ENCODE measurements at regions not wholly inside any gene's neighbourhood (a gene's known extent, or its start where the extent isn't known, plus 50 kb on each side); places are given as distances from the start of the nearest gene placed in this dataset.

DNA sequence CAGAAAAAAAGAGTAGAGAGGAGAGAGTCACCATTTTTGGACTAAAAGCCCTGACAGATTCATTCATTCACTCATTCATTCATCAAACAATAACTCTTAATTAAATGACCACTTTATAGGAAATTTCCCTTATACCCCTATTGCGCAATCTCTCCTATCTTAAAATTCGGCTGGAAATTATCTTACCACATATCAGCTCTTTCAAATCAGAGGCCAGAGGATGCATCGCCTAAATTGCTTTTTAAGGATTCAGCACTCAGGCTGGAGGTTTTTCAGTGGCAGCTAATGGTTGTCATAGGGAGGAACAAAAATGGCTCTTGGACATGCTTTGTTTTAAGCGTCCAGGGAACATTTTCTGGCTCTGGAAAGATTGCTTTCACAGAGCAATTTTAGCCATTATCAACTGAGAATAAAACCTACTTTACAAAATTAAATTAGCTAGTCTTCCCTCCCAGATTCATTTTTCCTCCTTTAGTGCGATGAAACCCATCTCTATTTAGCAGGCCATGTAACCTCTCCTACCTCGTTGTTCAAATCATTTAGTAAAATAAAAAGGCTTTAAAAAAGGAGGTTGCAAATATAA lies 115.2 kb downstream of the OLFM4 start:
- Histone ChIP-seq H3K27ac (no peak overlapping the region), H3K79me2 (no peaks in the 10 kb centered on the region), H3K9me2 (replicated peaks; ENCODE audit: insufficient read depth) (no peaks in the 10 kb centered on the region), H2AFZ (no peak overlapping the region), H3K27me3 (no peaks in the 10 kb centered on the region), H3K9me3 (ENCODE audit: low read depth) (no peaks in the 10 kb centered on the region), H3K4me1 (ENCODE audit: insufficient read depth) (peaks cover 2% of the 10 kb centered on the region), H4K20me1 (ENCODE audit: insufficient read depth, poor library complexity, severe bottlenecking) (no peaks in the 10 kb centered on the region), H3K4me2 (no peak overlapping the region), H3K4me3 (no peak overlapping the region), H3K36me3 (replicated peaks; ENCODE audit: insufficient read depth, low read depth) (no peaks in the 10 kb centered on the region)
- WGBS (ENCODE audit: low lambda C conversion rate, missing lambda C conversion rate), result 81% methylated on average over 6 of the region's 6 CpGs
- TF ChIP-seq EZH2phosphoT487 (IDR thresholded peaks at IDR 0.05; ENCODE audit: low read depth, severe bottlenecking, unreplicated experiment), result no peak
- no peak for TF ChIP-seq EZH2 (IDR thresholded peaks at IDR 0.05; ENCODE audit: borderline replicate concordance)
- TF ChIP-seq, protein P1, sequence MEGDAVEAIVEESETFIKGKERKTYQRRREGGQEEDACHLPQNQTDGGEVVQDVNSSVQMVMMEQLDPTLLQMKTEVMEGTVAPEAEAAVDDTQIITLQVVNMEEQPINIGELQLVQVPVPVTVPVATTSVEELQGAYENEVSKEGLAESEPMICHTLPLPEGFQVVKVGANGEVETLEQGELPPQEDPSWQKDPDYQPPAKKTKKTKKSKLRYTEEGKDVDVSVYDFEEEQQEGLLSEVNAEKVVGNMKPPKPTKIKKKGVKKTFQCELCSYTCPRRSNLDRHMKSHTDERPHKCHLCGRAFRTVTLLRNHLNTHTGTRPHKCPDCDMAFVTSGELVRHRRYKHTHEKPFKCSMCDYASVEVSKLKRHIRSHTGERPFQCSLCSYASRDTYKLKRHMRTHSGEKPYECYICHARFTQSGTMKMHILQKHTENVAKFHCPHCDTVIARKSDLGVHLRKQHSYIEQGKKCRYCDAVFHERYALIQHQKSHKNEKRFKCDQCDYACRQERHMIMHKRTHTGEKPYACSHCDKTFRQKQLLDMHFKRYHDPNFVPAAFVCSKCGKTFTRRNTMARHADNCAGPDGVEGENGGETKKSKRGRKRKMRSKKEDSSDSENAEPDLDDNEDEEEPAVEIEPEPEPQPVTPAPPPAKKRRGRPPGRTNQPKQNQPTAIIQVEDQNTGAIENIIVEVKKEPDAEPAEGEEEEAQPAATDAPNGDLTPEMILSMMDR (IDR thresholded peaks at IDR 0.05; ENCODE audit: poor library complexity), result no peak
- DNase-seq (ENCODE audit: low spot score), result no peak

DNA sequence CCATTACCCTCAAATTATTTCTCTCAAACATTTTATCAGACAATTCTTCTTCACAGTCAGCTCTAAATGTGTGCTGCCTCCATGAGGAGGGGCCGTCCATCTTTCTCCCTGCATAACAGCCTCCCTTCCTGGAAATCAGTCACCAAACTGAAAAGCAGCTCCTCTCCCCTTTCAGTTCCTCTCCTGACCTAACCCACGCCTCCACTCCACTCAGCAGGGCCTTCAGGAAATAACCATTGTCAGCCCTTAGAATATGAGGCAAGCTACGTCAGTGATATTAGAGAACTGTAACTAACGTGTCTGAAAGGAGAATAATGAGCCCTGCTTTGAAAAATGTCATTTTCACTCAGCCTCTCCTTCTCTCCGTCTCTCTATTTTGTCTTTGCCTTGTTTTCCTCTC lies 116.2 kb downstream of the OLFM4 start:
- no peaks in the 10 kb centered on the region for H3K4me1 ChIP-seq (ENCODE audit: insufficient read depth)
- no peak overlapping the region for H3K4me2 ChIP-seq
- H3K27me3 ChIP-seq, result no peaks in the 10 kb centered on the region
- no peak for DNase-seq (ENCODE audit: low spot score)
- no peak overlapping the region for H2AFZ ChIP-seq
- no peaks in the 10 kb centered on the region for H3K9me3 ChIP-seq (ENCODE audit: low read depth)
- H3K27ac ChIP-seq, result no peak overlapping the region
- no peak for TF ChIP-seq EZH2 (IDR thresholded peaks at IDR 0.05; ENCODE audit: borderline replicate concordance)
- no peak for TF ChIP-seq EZH2phosphoT487 (IDR thresholded peaks at IDR 0.05; ENCODE audit: low read depth, severe bottlenecking, unreplicated experiment)
- TF ChIP-seq, protein P1 (IDR thresholded peaks at IDR 0.05; ENCODE audit: poor library complexity), result no peak
- H3K36me3 ChIP-seq (replicated peaks; ENCODE audit: insufficient read depth, low read depth), result no peaks in the 10 kb centered on the region
- H3K4me3 ChIP-seq, result no peak overlapping the region
- no peaks in the 10 kb centered on the region for H3K79me2 ChIP-seq
- H3K9me2 ChIP-seq (replicated peaks; ENCODE audit: insufficient read depth), result no peaks in the 10 kb centered on the region
- 72% methylated on average over 5 of the region's 5 CpGs for WGBS (ENCODE audit: low lambda C conversion rate, missing lambda C conversion rate)
- no peaks in the 10 kb centered on the region for H4K20me1 ChIP-seq (ENCODE audit: insufficient read depth, poor library complexity, severe bottlenecking)

DNA sequence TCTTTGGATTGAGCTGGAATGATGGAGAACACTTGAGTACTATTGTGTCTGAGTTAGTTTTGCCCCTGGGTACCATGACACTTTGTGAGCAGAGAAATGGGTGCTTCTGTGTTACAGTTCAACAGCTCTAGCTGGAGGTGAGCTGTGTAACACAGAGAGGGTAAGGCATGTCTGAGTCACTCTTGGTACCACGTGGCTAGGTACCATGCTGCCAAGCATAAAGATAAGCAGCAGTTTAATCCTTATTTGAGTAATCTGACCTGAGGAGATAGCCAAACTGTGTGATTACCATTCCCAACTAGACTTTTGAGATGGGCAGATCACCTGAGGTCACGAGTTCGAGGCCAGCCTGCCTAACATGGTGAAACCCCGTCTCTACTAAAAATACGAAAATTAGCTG lies 122.0 kb downstream of the OLFM4 start:
- H3K27me3 ChIP-seq, result no peaks in the 10 kb centered on the region
- 80% methylated on average over 5 of the region's 5 CpGs for WGBS (ENCODE audit: low lambda C conversion rate, missing lambda C conversion rate)
- no peaks in the 10 kb centered on the region for H3K9me3 ChIP-seq (ENCODE audit: low read depth)
- no peaks in the 10 kb centered on the region for H4K20me1 ChIP-seq (ENCODE audit: insufficient read depth, poor library complexity, severe bottlenecking)
- H3K9me2 ChIP-seq (replicated peaks; ENCODE audit: insufficient read depth), result no peaks in the 10 kb centered on the region
- H3K4me1 ChIP-seq (ENCODE audit: insufficient read depth), result no peaks in the 10 kb centered on the region
- DNase-seq (ENCODE audit: low spot score), result peak; percentile 22
- no peak overlapping the region for H3K4me2 ChIP-seq
- H3K4me3 ChIP-seq, result no peak overlapping the region
- H3K79me2 ChIP-seq, result no peaks in the 10 kb centered on the region
- no peaks in the 10 kb centered on the region for H3K36me3 ChIP-seq (replicated peaks; ENCODE audit: insufficient read depth, low read depth)
- H2AFZ ChIP-seq, result no peak overlapping the region
- H3K27ac ChIP-seq, result no peak overlapping the region
- no peak for TF ChIP-seq EZH2phosphoT487 (IDR thresholded peaks at IDR 0.05; ENCODE audit: low read depth, severe bottlenecking, unreplicated experiment)
- TF ChIP-seq, protein P1 (IDR thresholded peaks at IDR 0.05; ENCODE audit: poor library complexity), result no peak
- TF ChIP-seq EZH2 (IDR thresholded peaks at IDR 0.05; ENCODE audit: borderline replicate concordance), result no peak
